HepG2 (cell line): ENCODE measurements at regions not wholly inside any gene's neighbourhood (a gene's known extent, or its start where the extent isn't known, plus 50 kb on each side); places are given as distances from the start of the nearest gene placed in this dataset.

ENCODE experiments used
- ATAC-seq: fragments of 200-7000 bp; cut with Tn5 transposase; 3 replicates; pipeline ENCODE4 v1.9.1; 2020; ENCODE audit warnings: mild to moderate bottlenecking, moderate library complexity
- BruUV-seq: library from RNA; stranded (reverse); fragments of 400-500 nt; replicated peaks from 2 replicates; lab custom pipeline; 2021; lab: Mats Ljungman, UMichigan
- CTCF ChIA-PET: fragments of 300-600 bp; formaldehyde crosslinking; extraction: SDS; loops from one replicate; lab custom pipeline; 2021; ENCODE audit warnings: low total read pairs, inconsistent platforms, low intra/inter-chr PET ratio; lab: Yijun Ruan, JAX
- POLR2A ChIA-PET: fragments of 350-600 bp; sonication (Branson Sonifier 250); formaldehyde crosslinking; loops from one replicate; lab custom pipeline; 2020; ENCODE audit warnings: antibody characterized with exemption, inconsistent platforms; lab: Yijun Ruan, JAX
- DNase-seq: peaks from one replicate; pipeline ENCODE4 v3.0.0-alpha.2; 2015; ENCODE audit warnings: low spot score
- FAIRE-seq: peaks from 3 replicates; lab custom pipeline; 2011; peaks lifted over from hg19 to GRCh38; lab: Jason Lieb, UNC
- H2AFZ ChIP-seq: one replicate; pipeline ENCODE4 v1.6.1; 2011; ENCODE audit warnings: low read length, inconsistent platforms
- H3K27ac ChIP-seq: fragments of 300-600 bp; 3 replicates; pipeline ENCODE4 v1.8.0; 2011; ENCODE audit warnings: mixed run types, mild to moderate bottlenecking, mixed read lengths, low read length, inconsistent platforms; ENCODE audit not compliant: insufficient read depth; ENCODE audit errors: extremely low read length
- H3K27me3 ChIP-seq, 2 experiments: fragments of 200-600 bp in 1 of 2; 2 replicates in 1 of 2; 3 replicates in 1 of 2; pipeline versions ENCODE4 v1.6.0 to v1.8.0; 2011; ENCODE audit warnings: low read length in 2 of 2, mild to moderate bottlenecking in 2 of 2, moderate library complexity in 2 of 2, inconsistent platforms in 1 of 2; ENCODE audit not compliant: insufficient read depth in 2 of 2, control insufficient read depth in 1 of 2
- H3K36me3 ChIP-seq, 2 experiments: fragments of 200-600 bp in 1 of 2; replicated peaks in 1 of 2; 2 replicates in 1 of 2; 3 replicates in 1 of 2; pipeline versions ENCODE4 v1.5.1 to v1.8.0; 2011; ENCODE audit warnings: low read length in 2 of 2, inconsistent platforms in 1 of 2; ENCODE audit not compliant: insufficient read depth in 2 of 2, control insufficient read depth in 1 of 2
- H3K4me1 ChIP-seq: 2 replicates; pipeline ENCODE4 v1.5.1; 2012; ENCODE audit warnings: low read length, inconsistent platforms; ENCODE audit not compliant: insufficient read depth
- H3K4me2 ChIP-seq: 2 replicates; pipeline ENCODE4 v1.6.0; 2011; ENCODE audit warnings: low read depth, low read length, inconsistent platforms
- H3K4me3 ChIP-seq, 3 experiments: fragments of 200-600 bp in 1 of 3; sonication (generic), shearing (Covaris generic) in 1 of 3; replicated peaks in 1 of 3; 2 replicates each; pipeline ENCODE4 v1.5.1; 2011 to 2016; ENCODE audit warnings: low read length in 3 of 3, inconsistent platforms in 2 of 3, low read depth in 2 of 3, mild to moderate bottlenecking in 2 of 3, control low read depth in 1 of 3, mixed read lengths in 1 of 3; ENCODE audit not compliant: insufficient read depth in 1 of 3
- H3K79me2 ChIP-seq: one replicate; pipeline ENCODE4 v1.6.1; 2011; ENCODE audit warnings: low read length, inconsistent platforms; ENCODE audit not compliant: insufficient read depth
- H3K9ac ChIP-seq: 2 replicates; pipeline ENCODE4 v1.6.0; 2011; ENCODE audit warnings: mild to moderate bottlenecking, low read depth, low read length, inconsistent platforms; ENCODE audit not compliant: insufficient read depth
- H3K9me3 ChIP-seq: 2 replicates; pipeline ENCODE4 v1.5.1; 2012; ENCODE audit warnings: mild to moderate bottlenecking, low read length
- H4K20me1 ChIP-seq: 2 replicates; pipeline ENCODE4 v1.6.0; 2011; ENCODE audit warnings: inconsistent platforms, mild to moderate bottlenecking, low read length, moderate library complexity; ENCODE audit not compliant: insufficient read depth
- MTF2 ChIP-seq: sonication (generic); formaldehyde crosslinking; IDR thresholded peaks from 2 replicates; pipeline ENCODE4 v1.5.0; 2020; ENCODE audit warnings: missing genetic modification reagents, borderline replicate concordance
- PRDM4 ChIP-seq: sonication (generic); formaldehyde crosslinking; IDR thresholded peaks from 2 replicates; pipeline ENCODE4 v1.9.0; 2021; ENCODE audit warnings: missing genetic modification reagents, borderline replicate concordance
- TGIF2 ChIP-seq: IDR thresholded peaks from 2 replicates; pipeline ENCODE4 v1.6.1; 2016; ENCODE audit warnings: control low read depth, missing compliant biosample characterization
- ZNF318 ChIP-seq: sonication (generic); formaldehyde crosslinking; IDR thresholded peaks from 2 replicates; pipeline ENCODE4 v1.4.0; 2020; ENCODE audit warnings: mild to moderate bottlenecking, missing genetic modification reagents
- ZNF780A ChIP-seq: sonication (generic); formaldehyde crosslinking; IDR thresholded peaks from 2 replicates; pipeline ENCODE4 v1.8.0; 2022; ENCODE audit warnings: mild to moderate bottlenecking, missing genetic modification reagents, moderate library complexity
- WGBS: methylation state at CpG from one replicate; pipeline ENCODE4 v1.1.6; 2017; ENCODE audit warnings: low lambda C conversion rate; 5-methylcytosine and 5-hydroxymethylcytosine counted together
- in situ Hi-C: cut with HindIII; loops from 2 replicates; pipeline ENCODE4 v1.10.0; 2017; ENCODE audit warnings: low pct_unique_long_range_greater_than_20kb; ENCODE audit not compliant: extremely low pct_ligation_motif_present
- intact Hi-C: fragments of 100-400 bp; cut with micrococcal nuclease; formaldehyde crosslinking; loops from one replicate; pipeline ENCODE4 v1.10.0; 2022; ENCODE audit not compliant: unreplicated experiment
- TF ChIP-seq, protein P1 (sequence below): sonication (generic); formaldehyde crosslinking; IDR thresholded peaks from 2 replicates; pipeline ENCODE4 v1.4.0; 2020; ENCODE audit warnings: missing genetic modification reagents, mild to moderate bottlenecking, borderline replicate concordance

DNA sequence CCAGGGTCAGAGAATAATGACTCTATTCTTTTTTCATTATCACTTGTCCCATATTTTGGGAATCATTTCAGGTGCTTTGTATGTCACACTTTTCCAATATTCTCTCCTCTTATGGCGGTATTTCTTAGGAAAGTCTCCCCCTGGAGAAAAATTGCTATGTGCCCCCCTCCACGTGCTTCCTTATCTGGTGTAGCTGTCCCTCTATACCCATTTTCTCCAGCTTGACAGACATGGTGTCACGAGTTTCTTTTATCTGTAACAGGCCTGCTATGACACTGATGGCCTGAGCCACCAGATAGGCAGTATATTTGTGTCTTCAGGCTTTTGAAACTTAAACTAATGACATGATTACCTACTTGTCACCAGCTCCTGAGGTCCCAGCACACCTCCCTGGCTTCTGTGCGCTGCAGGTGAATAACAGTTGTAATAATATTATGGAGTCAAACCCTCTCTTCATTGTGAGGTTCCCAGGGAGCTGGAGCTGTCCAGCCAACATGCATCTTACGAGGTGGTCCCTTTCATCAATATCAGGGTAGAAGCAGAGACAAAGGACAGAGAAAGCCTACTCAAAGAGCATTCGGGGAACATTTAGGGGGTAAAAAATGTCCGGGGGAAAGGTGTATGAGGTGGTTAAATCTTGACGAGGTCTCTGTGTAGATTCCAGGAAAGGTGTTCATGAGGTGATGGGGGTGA, 71.2 kb upstream of the DUSP10 start (continued):
- TF ChIP-seq, protein P1, sequence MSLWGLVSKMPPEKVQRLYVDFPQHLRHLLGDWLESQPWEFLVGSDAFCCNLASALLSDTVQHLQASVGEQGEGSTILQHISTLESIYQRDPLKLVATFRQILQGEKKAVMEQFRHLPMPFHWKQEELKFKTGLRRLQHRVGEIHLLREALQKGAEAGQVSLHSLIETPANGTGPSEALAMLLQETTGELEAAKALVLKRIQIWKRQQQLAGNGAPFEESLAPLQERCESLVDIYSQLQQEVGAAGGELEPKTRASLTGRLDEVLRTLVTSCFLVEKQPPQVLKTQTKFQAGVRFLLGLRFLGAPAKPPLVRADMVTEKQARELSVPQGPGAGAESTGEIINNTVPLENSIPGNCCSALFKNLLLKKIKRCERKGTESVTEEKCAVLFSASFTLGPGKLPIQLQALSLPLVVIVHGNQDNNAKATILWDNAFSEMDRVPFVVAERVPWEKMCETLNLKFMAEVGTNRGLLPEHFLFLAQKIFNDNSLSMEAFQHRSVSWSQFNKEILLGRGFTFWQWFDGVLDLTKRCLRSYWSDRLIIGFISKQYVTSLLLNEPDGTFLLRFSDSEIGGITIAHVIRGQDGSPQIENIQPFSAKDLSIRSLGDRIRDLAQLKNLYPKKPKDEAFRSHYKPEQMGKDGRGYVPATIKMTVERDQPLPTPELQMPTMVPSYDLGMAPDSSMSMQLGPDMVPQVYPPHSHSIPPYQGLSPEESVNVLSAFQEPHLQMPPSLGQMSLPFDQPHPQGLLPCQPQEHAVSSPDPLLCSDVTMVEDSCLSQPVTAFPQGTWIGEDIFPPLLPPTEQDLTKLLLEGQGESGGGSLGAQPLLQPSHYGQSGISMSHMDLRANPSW (CRISPR knock-in tag) = no peak
- TF ChIP-seq PRDM4 (CRISPR knock-in tag) = no peak
- no peak for TF ChIP-seq TGIF2

DNA sequence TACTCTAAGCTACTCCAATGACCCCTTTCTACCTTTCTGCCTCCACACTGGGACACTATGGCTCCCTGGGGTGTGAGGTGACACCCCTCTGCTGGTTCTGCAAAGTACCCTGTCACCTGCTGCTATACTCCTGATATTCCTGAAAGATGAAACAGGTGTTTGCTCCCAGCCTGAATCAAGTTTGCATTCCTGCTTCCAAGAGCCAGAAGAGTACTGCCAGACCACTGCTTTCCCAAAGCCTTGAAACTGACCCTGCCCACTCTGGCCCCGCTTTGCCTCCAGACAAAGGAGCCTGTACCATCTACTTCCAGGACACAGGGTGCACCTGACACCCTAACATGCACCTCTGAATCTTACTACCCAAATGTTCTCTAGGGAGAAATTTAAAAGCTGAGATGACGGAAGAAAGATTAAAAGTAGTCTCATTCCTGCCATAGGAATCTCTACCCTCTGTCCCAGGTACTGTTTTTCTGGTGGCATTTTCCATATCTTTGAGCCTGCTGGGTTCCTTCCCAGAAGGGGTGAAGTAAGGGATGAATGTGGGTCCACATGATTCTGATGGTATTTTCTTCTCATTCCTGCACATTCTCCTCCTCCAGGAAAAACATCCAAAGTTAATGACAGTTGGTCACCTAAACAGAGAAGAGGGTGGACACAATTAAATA, 70.3 kb upstream of the DUSP10 start:
- Histone ChIP-seq H3K9me3 (no peaks in the 10 kb centered on the region), H3K79me2 (no peaks in the 10 kb centered on the region), H4K20me1 (no peaks in the 10 kb centered on the region), H3K4me2 (no peak overlapping the region)
- ATAC-seq = no peak
- TF ChIP-seq ZNF318 (CRISPR knock-in tag) (no peak), ZNF780A (CRISPR knock-in tag) (no peak), MTF2 (CRISPR knock-in tag) (no peak), TGIF2 (no peak)
- TF ChIP-seq, all 625 proteins: peak for 0
- Histone ChIP-seq H3K27ac (no peak overlapping the region), H2AFZ (no peak overlapping the region), H3K4me1 (no peaks in the 10 kb centered on the region), H3K27me3 (no peaks in the 10 kb centered on the region), H3K4me3 (no peak overlapping the region), H3K36me3 (no peaks in the 10 kb centered on the region), H3K9ac (no peak overlapping the region)
- BruUV-seq = no TSS peak
- DNase-seq (no peak), FAIRE-seq (no peak)
- CTCF ChIA-PET = no interaction called here
- 0% methylated on average over 2 of the region's 2 CpGs for WGBS
- POLR2A ChIA-PET = no interaction called here
- intact Hi-C loops = no loop called here
- in situ Hi-C loops = no loop called here
